ENCODE measurements at regions not wholly inside any gene's neighbourhood (a gene's known extent, or its start where the extent isn't known, plus 50 kb on each side); places are given as distances from the start of the nearest gene placed in this dataset.

- TF ChIP-seq CTCF (IDR thresholded peaks at IDR 0.05 in 2 of 3, conservative IDR thresholded peaks at IDR 0.05 in 1 of 3; ENCODE audit: control insufficient read depth in 2 of 3, extremely low read depth in 1 of 3, insufficient read depth in 1 of 3, low read depth in 3 of 3, low read length in 3 of 3): no peak
- TF ChIP-seq POLR2A (IDR thresholded peaks at IDR 0.05; ENCODE audit: low read depth, low read length): no peak
- no peak for TF ChIP-seq ATF3 (IDR thresholded peaks at IDR 0.05; ENCODE audit: borderline replicate concordance, extremely low read depth, low read depth, low read length)
- no peak for TF ChIP-seq MYC (IDR thresholded peaks at IDR 0.05; ENCODE audit: insufficient read depth, insufficient read length, insufficient replicate concordance, low read length, severe bottlenecking)
- TF ChIP-seq POLR2AphosphoS5 (IDR thresholded peaks at IDR 0.05; ENCODE audit: low read length): no peak
- TF ChIP-seq ZBTB4 (CRISPR knock-in tag; IDR thresholded peaks at IDR 0.05): no peak
- TF ChIP-seq PAX5 (IDR thresholded peaks at IDR 0.05; ENCODE audit: borderline replicate concordance, low read depth, low read length): no peak
- TF ChIP-seq ZNF592 (IDR thresholded peaks at IDR 0.05): no peak
- TF ChIP-seq BCL3 (IDR thresholded peaks at IDR 0.05; ENCODE audit: borderline replicate concordance, insufficient read depth, low read depth, low read length, poor library complexity, severe bottlenecking): no peak
- no peak for TF ChIP-seq CEBPB (IDR thresholded peaks at IDR 0.05; ENCODE audit: borderline replicate concordance in 1 of 2, low read depth in 2 of 2, low read length in 2 of 2)
Measured at GRCh38 chr4:106497271-106497670, 128.7 kb upstream of the GIMD1 start.
